Cardiac muscle cell (in vitro differentiated cells and primary cell): ENCODE measurements at regions not wholly inside any gene's neighbourhood (a gene's known extent, or its start where the extent isn't known, plus 50 kb on each side); places are given as distances from the start of the nearest gene placed in this dataset.

Experiments
- DNase-seq, 2 donors: peaks; one replicate each; pipeline versions ENCODE4 v3.0.0 to v3.0.0-alpha.2; 2010 to 2017; ENCODE audit warnings: low read depth in 1 of 2, low spot score in 1 of 2
- H3K27ac ChIP-seq: fragments of 200-600 bp; sonication (generic); 2 replicates; pipeline ENCODE4 v1.5.1; 2016
- H3K27me3 ChIP-seq: fragments of 200-600 bp; sonication (generic); 2 replicates; pipeline ENCODE4 v1.6.0; 2016; ENCODE audit warnings: control low read depth
- H3K36me3 ChIP-seq: fragments of 200-600 bp; sonication (generic); 2 replicates; pipeline ENCODE4 v1.5.1; 2016; ENCODE audit warnings: control low read depth
- H3K4me1 ChIP-seq: fragments of 200-600 bp; sonication (generic); 2 replicates; pipeline ENCODE4 v1.8.1; 2017; ENCODE audit warnings: low read depth, mild to moderate bottlenecking, mixed run types
- H3K4me3 ChIP-seq: fragments of 200-600 bp; sonication (generic); 2 replicates; pipeline ENCODE4 v1.5.1; 2016; ENCODE audit warnings: mild to moderate bottlenecking
- H3K9me3 ChIP-seq: fragments of 200-600 bp; sonication (generic); 2 replicates; pipeline ENCODE4 v1.5.1; 2017; ENCODE audit warnings: low read depth, mild to moderate bottlenecking, control low read depth
- TF ChIP-seq, protein P1 (sequence below): IDR thresholded peaks from 2 replicates; pipeline ENCODE4 v1.5.1; 2012; ENCODE audit warnings: low read depth, mild to moderate bottlenecking, low read length

DNA sequence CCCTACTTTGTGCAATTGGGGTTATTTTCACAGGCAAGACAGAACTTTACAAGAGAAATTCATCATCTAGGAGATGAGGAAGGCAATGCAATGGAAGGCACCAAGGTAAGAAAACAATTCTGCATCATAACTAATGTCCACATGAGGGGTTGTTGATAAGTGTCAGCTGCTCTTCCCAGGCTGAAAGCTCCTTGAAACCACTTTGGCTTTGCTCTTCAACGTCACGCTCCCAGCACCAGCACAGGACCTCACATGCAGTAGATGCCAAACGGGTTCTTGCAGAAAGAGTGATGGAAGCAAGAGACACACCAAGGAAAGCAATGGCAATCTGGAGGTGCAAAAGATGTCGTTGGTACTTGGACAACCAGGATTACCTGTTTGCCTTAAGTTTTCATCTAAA is 485.5 kb downstream of the BCL11B start:
- Histone ChIP-seq H3K4me3 (no peak overlapping the region), H3K4me1 (no peaks in the 10 kb centered on the region), H3K9me3 (no peaks in the 10 kb centered on the region), H3K36me3 (no peaks in the 10 kb centered on the region), H3K27ac (no peak overlapping the region), H3K27me3 (no peaks in the 10 kb centered on the region)
- TF ChIP-seq, protein P1, sequence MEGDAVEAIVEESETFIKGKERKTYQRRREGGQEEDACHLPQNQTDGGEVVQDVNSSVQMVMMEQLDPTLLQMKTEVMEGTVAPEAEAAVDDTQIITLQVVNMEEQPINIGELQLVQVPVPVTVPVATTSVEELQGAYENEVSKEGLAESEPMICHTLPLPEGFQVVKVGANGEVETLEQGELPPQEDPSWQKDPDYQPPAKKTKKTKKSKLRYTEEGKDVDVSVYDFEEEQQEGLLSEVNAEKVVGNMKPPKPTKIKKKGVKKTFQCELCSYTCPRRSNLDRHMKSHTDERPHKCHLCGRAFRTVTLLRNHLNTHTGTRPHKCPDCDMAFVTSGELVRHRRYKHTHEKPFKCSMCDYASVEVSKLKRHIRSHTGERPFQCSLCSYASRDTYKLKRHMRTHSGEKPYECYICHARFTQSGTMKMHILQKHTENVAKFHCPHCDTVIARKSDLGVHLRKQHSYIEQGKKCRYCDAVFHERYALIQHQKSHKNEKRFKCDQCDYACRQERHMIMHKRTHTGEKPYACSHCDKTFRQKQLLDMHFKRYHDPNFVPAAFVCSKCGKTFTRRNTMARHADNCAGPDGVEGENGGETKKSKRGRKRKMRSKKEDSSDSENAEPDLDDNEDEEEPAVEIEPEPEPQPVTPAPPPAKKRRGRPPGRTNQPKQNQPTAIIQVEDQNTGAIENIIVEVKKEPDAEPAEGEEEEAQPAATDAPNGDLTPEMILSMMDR: no peak
- no peak for DNase-seq

DNA sequence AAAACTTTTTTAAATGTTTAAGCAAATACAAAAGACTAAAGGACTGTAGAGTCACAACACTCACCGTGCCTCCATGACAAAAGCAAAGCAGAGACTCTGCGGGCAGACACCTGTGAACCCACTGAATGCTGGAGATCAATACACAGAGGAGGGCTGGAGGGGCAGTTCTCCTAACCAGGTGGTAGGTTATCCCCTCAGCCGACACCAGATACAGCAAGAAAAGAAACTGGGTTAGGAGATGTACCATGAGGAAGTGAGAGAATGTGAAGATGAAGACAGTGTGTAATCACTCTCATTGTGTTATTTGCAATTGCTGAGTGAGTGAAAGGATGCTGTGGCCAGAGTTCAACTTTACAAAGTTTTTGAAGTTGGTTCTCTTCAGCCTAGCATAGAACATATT is 480.3 kb downstream of the BCL11B start:
- DNase-seq: no peak

DNA sequence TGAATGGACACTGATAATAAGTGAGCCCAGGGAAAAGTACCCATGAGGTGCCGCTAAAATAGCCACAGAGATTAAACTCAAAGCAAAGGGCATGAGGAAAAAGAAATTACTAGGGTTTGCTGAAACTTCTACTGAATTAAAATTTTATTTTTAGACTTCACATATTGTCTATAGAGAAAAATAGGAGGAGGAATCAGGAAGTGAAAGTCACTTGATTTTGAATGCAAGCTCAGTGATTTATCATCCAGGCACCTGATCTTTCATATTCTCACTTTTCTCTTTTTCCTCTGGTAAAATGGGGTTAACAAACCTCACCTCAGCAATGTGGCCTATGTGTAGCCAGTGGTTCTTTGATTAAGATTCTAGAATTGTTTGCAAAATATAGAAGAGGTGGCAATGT is 479.8 kb downstream of the BCL11B start:
- TF ChIP-seq, protein P1: no peak
- no peaks in the 10 kb centered on the region for H3K4me1 ChIP-seq
- H3K4me3 ChIP-seq: no peak overlapping the region
- H3K27ac ChIP-seq: no peak overlapping the region
- H3K36me3 ChIP-seq: no peaks in the 10 kb centered on the region
- H3K9me3 ChIP-seq: no peaks in the 10 kb centered on the region
- no peak for DNase-seq
- H3K27me3 ChIP-seq: no peaks in the 10 kb centered on the region

More for the DNA sequence above, 480.3 kb downstream of the BCL11B start:
- H3K27me3 ChIP-seq: no peaks in the 10 kb centered on the region
- TF ChIP-seq, protein P1: no peak
- H3K4me1 ChIP-seq: no peaks in the 10 kb centered on the region
- H3K36me3 ChIP-seq: no peaks in the 10 kb centered on the region
- H3K9me3 ChIP-seq: no peaks in the 10 kb centered on the region
- no peak overlapping the region for H3K27ac ChIP-seq
- no peak overlapping the region for H3K4me3 ChIP-seq

DNA sequence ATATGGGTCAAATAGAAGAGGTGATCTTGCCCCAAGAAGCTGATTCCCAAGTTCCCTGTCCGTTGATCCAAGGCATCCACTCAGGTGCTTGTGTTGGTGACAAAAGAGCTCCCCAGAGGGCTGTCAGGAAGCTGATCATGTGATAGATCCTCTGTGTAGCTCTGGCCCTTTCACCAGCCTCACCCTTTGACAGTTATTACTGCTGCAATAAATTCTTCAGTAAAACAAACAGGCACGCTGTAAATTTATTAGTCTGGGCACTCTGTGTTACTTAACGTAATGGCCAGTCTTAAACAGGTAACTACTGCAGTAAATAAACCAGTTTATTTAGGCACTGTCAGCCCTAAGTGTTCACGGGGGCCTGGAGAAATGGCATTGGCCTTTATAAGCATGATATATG is 473.9 kb downstream of the BCL11B start:
- Histone ChIP-seq H3K9me3 (no peaks in the 10 kb centered on the region), H3K36me3 (no peaks in the 10 kb centered on the region), H3K27me3 (no peaks in the 10 kb centered on the region), H3K4me3 (no peak overlapping the region), H3K4me1 (no peaks in the 10 kb centered on the region), H3K27ac (no peak overlapping the region)
- DNase-seq: no peak
- TF ChIP-seq, protein P1: no peak

DNA sequence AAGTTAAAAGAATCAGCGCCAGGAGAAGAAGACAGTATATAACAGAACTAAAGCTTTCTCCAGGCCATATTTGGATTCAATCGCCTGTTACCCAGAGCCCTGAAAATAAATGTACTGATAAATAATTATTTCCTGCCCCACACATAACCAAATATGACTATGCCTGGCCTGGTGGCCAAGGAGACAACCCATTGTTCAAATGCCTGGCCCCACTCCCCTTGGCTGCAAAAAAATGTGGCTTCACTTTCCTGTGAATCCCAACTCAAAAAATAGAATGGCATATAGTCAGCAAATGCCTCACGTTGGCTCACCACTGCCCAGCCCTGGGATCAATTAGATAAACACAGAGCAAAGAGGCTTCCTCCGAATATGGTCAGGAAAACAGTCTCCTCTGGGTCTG is 472.1 kb downstream of the BCL11B start:
- H3K4me3 ChIP-seq: no peak overlapping the region
- no peaks in the 10 kb centered on the region for H3K9me3 ChIP-seq
- TF ChIP-seq, protein P1: no peak
- no peaks in the 10 kb centered on the region for H3K4me1 ChIP-seq
- no peak for DNase-seq
- no peak overlapping the region for H3K27ac ChIP-seq
- H3K36me3 ChIP-seq: no peaks in the 10 kb centered on the region
- no peaks in the 10 kb centered on the region for H3K27me3 ChIP-seq

DNA sequence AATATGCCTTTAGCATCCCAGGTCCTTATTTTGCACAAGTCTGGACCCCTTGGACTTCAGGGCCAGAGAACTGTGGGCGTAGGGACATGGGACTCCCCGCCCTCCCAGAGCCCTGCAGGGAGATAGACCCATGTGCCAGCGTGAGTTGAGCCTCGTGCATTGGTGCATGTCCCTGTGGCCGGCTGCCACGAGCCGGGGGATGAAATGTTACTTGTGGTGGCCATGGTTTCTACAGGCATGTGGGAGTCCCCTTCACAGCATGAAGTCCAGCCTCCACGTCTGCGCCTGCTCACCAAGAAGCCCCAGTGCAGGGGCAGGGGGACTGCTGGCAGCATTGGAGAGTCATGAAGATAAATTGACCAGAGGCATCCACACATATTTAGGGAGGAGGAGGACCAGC is 470.0 kb downstream of the BCL11B start:
- TF ChIP-seq, protein P1: no peak
- Histone ChIP-seq H3K36me3 (no peaks in the 10 kb centered on the region), H3K9me3 (no peaks in the 10 kb centered on the region), H3K27me3 (no peaks in the 10 kb centered on the region), H3K27ac (no peak overlapping the region), H3K4me3 (no peak overlapping the region), H3K4me1 (no peaks in the 10 kb centered on the region)
- no peak for DNase-seq
